WERI-Rb-1 (cell line): ENCODE measurements at regions not wholly inside any gene's neighbourhood (a gene's known extent, or its start where the extent isn't known, plus 50 kb on each side); places are given as distances from the start of the nearest gene placed in this dataset.

Experiments
- DNase-seq: peaks from one replicate; pipeline ENCODE4 v3.0.0-alpha.2; 2020
- H3K27ac ChIP-seq: fragments of 250-450 bp; sonication (Bioruptor Pico); 2 replicates; pipeline ENCODE4 v1.5.1; 2020; ENCODE audit warnings: mild to moderate bottlenecking, moderate library complexity
- H3K27me3 ChIP-seq: fragments of 250-450 bp; sonication (Bioruptor Pico); 2 replicates; pipeline ENCODE4 v1.5.1; 2021; ENCODE audit warnings: mild to moderate bottlenecking, low read depth, moderate library complexity; ENCODE audit not compliant: insufficient read depth, severe bottlenecking
- H3K36me3 ChIP-seq: fragments of 250-450 bp; sonication (Bioruptor Pico); 2 replicates; pipeline ENCODE4 v1.5.1; 2020; ENCODE audit warnings: mild to moderate bottlenecking, moderate library complexity
- H3K4me3 ChIP-seq: 2 replicates; pipeline ENCODE4 v1.5.1; 2011; ENCODE audit warnings: low read depth, mild to moderate bottlenecking, control low read depth, low read length
- H3K9me3 ChIP-seq: fragments of 250-450 bp; sonication (Bioruptor Pico); 2 replicates; pipeline ENCODE4 v1.5.1; 2021; ENCODE audit warnings: mild to moderate bottlenecking, moderate library complexity; ENCODE audit not compliant: severe bottlenecking
- CTCF ChIP-seq: IDR thresholded peaks from 2 replicates; pipeline ENCODE4 v1.5.1; 2011; ENCODE audit warnings: low read depth, mild to moderate bottlenecking, control low read depth, inconsistent platforms, low read length

- no peak for TF ChIP-seq CTCF
- Histone ChIP-seq H3K27ac (no peak overlapping the region), H3K9me3 (no peaks in the 10 kb centered on the region), H3K4me3 (no peak overlapping the region), H3K36me3 (no peaks in the 10 kb centered on the region), H3K27me3 (no peaks in the 10 kb centered on the region)
- no peak for DNase-seq
Observed at GRCh38 chr1:87723193-87723592, 394.5 kb downstream of the LMO4 start.

DNA sequence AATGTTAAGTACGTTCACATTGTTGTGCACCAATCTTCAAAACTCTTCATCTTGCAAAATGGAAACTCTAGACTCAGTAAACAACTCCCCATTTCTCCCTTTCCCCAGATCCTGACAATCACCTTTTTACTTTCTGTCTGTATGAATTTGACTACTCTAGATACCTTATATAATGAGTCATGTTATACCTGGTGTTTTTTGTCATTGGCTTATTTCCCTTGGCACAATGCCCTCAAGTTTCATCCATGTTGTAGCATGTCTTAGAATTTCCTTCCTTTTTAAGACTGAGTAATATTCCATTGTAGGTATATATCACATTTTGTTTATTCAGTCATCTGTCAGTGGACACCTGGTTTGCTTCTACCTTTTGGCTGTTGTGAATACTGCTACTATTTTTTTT, 399.5 kb downstream of the LMO4 start:
- Histone ChIP-seq H3K27ac (no peak overlapping the region), H3K36me3 (no peaks in the 10 kb centered on the region), H3K4me3 (no peak overlapping the region), H3K9me3 (no peaks in the 10 kb centered on the region), H3K27me3 (no peaks in the 10 kb centered on the region)
- no peak for TF ChIP-seq CTCF
- DNase-seq = no peak

- Histone ChIP-seq H3K36me3 (no peaks in the 10 kb centered on the region), H3K27ac (no peak overlapping the region), H3K27me3 (no peaks in the 10 kb centered on the region), H3K4me3 (no peak overlapping the region), H3K9me3 (no peaks in the 10 kb centered on the region)
- no peak for DNase-seq
- TF ChIP-seq CTCF = no peak
Observed at GRCh38 chr1:87730274-87731216, 401.9 kb downstream of the LMO4 start.

DNA sequence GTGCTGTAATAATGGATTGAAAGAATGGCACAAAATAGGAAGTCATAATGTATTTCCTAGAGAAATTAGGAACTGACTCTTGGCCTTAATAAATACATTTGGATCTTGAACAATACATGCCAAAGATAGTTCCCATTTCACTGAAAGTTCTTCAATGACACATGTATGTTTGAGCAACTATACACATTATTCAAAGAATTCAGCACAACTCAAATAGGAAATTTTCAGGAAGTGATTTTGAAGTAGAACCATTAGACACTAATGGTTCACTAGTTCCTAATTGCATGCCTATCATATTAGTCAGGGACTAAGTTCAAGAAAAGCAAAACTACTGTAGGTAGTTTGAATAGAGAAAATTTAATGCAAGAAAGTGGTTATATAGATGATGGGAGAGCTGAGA, 404.7 kb downstream of the LMO4 start:
- Histone ChIP-seq H3K9me3 (no peaks in the 10 kb centered on the region), H3K27ac (no peak overlapping the region), H3K4me3 (no peak overlapping the region), H3K27me3 (no peaks in the 10 kb centered on the region), H3K36me3 (no peaks in the 10 kb centered on the region)
- no peak for DNase-seq
- no peak for TF ChIP-seq CTCF

GRCh38 chr1:87735750-87736149, 407.1 kb downstream of the LMO4 start:
- H3K36me3 ChIP-seq = no peaks in the 10 kb centered on the region
- TF ChIP-seq CTCF = no peak
- H3K27me3 ChIP-seq = no peaks in the 10 kb centered on the region
- H3K4me3 ChIP-seq = no peak overlapping the region
- no peaks in the 10 kb centered on the region for H3K9me3 ChIP-seq
- DNase-seq = no peak
- H3K27ac ChIP-seq = no peak overlapping the region
